ENCODE measurements at regions not wholly inside any gene's neighbourhood (a gene's known extent, or its start where the extent isn't known, plus 50 kb on each side); places are given as distances from the start of the nearest gene placed in this dataset.

DNA sequence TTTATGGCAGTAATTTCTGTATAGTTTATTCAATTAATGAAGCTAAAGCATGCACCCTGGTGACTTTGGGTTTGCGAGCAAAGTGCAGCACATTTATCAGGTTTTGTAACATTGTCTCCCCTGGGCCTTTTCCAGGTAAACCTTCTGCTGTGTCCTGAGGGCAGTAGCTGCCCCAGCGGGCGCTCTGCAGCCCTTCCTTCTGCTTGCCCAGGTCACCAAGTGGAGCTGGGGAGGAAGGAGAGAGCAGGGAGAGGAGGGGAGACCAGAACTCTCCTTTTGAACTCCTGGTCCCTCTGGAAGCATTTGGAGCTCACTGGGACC lies 145.6 kb downstream of the DLL1 start:
- TF ChIP-seq, protein P1, sequence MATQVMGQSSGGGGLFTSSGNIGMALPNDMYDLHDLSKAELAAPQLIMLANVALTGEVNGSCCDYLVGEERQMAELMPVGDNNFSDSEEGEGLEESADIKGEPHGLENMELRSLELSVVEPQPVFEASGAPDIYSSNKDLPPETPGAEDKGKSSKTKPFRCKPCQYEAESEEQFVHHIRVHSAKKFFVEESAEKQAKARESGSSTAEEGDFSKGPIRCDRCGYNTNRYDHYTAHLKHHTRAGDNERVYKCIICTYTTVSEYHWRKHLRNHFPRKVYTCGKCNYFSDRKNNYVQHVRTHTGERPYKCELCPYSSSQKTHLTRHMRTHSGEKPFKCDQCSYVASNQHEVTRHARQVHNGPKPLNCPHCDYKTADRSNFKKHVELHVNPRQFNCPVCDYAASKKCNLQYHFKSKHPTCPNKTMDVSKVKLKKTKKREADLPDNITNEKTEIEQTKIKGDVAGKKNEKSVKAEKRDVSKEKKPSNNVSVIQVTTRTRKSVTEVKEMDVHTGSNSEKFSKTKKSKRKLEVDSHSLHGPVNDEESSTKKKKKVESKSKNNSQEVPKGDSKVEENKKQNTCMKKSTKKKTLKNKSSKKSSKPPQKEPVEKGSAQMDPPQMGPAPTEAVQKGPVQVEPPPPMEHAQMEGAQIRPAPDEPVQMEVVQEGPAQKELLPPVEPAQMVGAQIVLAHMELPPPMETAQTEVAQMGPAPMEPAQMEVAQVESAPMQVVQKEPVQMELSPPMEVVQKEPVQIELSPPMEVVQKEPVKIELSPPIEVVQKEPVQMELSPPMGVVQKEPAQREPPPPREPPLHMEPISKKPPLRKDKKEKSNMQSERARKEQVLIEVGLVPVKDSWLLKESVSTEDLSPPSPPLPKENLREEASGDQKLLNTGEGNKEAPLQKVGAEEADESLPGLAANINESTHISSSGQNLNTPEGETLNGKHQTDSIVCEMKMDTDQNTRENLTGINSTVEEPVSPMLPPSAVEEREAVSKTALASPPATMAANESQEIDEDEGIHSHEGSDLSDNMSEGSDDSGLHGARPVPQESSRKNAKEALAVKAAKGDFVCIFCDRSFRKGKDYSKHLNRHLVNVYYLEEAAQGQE (IDR thresholded peaks at IDR 0.05; ENCODE audit: insufficient read depth in 1 of 2, low read depth in 2 of 2, low read length in 2 of 2), result no peak
- TF ChIP-seq TAF1 (IDR thresholded peaks at IDR 0.05; ENCODE audit: borderline replicate concordance, insufficient read depth, low read length), result no peak
- TF ChIP-seq FOXP2 (optimal IDR thresholded peaks at IDR 0.05; ENCODE audit: borderline replicate concordance, extremely low read depth, extremely low read length, insufficient read depth), result no peak
- no peak for TF ChIP-seq POLR2AphosphoS5 (IDR thresholded peaks at IDR 0.05; ENCODE audit: low read depth, low read length)
- TF ChIP-seq SIN3A (IDR thresholded peaks at IDR 0.05; ENCODE audit: borderline replicate concordance, insufficient read depth, low read length), result no peak

DNA sequence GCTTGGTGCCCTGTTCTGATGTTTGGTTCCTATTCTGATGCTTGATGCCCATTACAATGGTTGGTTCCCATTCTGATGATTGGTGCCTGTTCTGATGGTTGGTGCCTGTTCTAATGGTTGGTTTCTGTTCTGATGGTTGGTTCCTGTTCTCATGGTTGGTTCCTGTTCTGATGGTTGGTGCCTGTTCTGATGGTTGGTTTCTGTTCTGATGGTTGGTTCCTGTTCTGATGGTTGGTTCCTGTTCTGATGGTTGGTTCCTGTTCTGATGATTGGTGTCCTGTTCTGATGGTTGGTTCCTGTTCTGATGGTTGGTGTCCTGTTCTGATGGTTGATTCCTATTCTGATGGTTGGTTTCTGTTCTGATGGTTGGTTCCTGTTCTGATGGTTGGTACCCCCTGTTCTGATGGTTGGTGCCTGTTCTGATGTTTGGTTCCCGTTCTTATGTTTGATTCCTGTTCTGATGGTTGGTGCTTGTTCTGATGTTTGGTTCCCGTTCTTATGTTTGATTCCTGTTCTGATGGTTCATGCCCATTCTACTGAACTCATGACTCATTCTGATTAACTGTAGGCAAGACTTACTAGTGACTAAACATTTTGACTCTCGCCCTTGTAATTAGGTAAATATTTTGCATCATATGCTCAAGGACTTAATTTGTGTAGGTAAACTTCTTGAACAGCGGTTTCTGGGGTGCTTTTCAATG lies 146.2 kb downstream of the DLL1 start:
- no peak for TF ChIP-seq SIN3A (IDR thresholded peaks at IDR 0.05; ENCODE audit: borderline replicate concordance, insufficient read depth, low read length)
- TF ChIP-seq, protein P1 (IDR thresholded peaks at IDR 0.05; ENCODE audit: insufficient read depth in 1 of 2, low read depth in 2 of 2, low read length in 2 of 2), result no peak
- no peak for TF ChIP-seq TAF1 (IDR thresholded peaks at IDR 0.05; ENCODE audit: borderline replicate concordance, insufficient read depth, low read length)
- TF ChIP-seq FOXP2 (optimal IDR thresholded peaks at IDR 0.05; ENCODE audit: borderline replicate concordance, extremely low read depth, extremely low read length, insufficient read depth), result no peak
- no peak for TF ChIP-seq POLR2AphosphoS5 (IDR thresholded peaks at IDR 0.05; ENCODE audit: low read depth, low read length)

DNA sequence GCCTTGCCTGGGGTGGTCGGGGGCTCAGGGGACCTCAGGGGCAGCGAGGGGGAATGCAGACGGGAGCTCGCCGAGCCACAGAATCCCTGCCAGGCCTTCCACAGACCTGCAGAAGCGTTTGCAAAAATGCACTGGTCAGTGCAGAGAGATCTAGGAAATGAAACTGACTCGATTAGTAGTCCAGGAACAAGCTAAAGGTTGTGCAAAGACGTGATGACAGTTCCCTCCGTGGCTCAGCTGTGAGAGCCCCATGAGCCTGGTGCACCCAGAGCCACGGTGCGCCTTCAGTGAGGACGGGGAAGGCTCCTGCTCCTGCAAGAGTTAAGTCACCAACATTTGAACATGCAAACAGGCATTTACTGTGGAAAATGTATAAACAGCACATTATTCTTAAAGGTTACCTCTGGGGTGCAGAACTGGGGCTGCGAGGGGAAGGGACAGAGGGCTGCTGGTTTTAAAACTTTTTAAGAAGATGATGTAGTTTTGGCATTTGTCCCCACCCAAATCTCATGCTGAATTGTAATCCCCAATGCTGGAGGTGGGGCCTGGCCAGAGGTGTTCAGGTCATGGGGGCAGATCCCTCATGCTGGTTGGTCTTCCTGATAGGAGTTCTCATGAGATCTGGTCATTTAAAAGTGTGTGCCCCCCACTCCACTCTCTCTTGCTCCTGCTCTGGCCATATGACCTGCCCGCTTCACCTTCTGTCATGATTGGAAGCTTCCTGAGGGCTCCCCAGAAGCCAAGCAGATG lies 147.3 kb downstream of the DLL1 start:
- TF ChIP-seq POLR2AphosphoS5 (IDR thresholded peaks at IDR 0.05; ENCODE audit: low read depth, low read length), result no peak
- TF ChIP-seq, protein P1 (IDR thresholded peaks at IDR 0.05; ENCODE audit: insufficient read depth in 1 of 2, low read depth in 2 of 2, low read length in 2 of 2), result no peak
- no peak for TF ChIP-seq FOXP2 (optimal IDR thresholded peaks at IDR 0.05; ENCODE audit: borderline replicate concordance, extremely low read depth, extremely low read length, insufficient read depth)
- TF ChIP-seq SIN3A (IDR thresholded peaks at IDR 0.05; ENCODE audit: borderline replicate concordance, insufficient read depth, low read length), result no peak
- TF ChIP-seq TAF1 (IDR thresholded peaks at IDR 0.05; ENCODE audit: borderline replicate concordance, insufficient read depth, low read length), result no peak

DNA sequence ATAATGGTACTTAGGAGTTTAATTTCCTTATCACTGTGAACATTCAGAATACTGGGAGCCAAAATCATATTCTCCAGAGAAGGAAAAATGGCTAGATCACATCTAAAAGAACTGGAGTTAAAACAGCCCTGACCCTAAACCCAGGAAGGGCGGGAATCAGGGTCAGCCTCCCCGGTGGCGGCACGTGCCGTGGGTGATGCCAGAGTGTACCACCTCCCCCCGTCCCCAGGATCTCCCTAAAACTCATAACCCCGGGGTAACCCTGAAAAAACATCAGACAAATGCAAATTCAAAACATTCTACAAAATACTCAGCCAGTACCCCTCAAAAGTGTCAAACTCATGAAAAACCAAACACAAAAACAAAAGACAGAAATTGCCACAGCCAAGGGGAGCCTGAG lies 148.3 kb downstream of the DLL1 start:
- TF ChIP-seq, protein P1 (IDR thresholded peaks at IDR 0.05; ENCODE audit: insufficient read depth in 1 of 2, low read depth in 2 of 2, low read length in 2 of 2), result no peak
- TF ChIP-seq TAF1 (IDR thresholded peaks at IDR 0.05; ENCODE audit: borderline replicate concordance, insufficient read depth, low read length) (no peak), SIN3A (IDR thresholded peaks at IDR 0.05; ENCODE audit: borderline replicate concordance, insufficient read depth, low read length) (no peak), FOXP2 (optimal IDR thresholded peaks at IDR 0.05; ENCODE audit: borderline replicate concordance, extremely low read depth, extremely low read length, insufficient read depth) (no peak), POLR2AphosphoS5 (IDR thresholded peaks at IDR 0.05; ENCODE audit: low read depth, low read length) (no peak)
